Retina (tissue), 1 donor: ENCODE measurements at regions not wholly inside any gene's neighbourhood (a gene's known extent, or its start where the extent isn't known, plus 50 kb on each side); places are given as distances from the start of the nearest gene placed in this dataset.

Experiments used
- DNase-seq: peaks from one replicate; pipeline ENCODE4 v3.0.0-alpha.2; 2016

DNA sequence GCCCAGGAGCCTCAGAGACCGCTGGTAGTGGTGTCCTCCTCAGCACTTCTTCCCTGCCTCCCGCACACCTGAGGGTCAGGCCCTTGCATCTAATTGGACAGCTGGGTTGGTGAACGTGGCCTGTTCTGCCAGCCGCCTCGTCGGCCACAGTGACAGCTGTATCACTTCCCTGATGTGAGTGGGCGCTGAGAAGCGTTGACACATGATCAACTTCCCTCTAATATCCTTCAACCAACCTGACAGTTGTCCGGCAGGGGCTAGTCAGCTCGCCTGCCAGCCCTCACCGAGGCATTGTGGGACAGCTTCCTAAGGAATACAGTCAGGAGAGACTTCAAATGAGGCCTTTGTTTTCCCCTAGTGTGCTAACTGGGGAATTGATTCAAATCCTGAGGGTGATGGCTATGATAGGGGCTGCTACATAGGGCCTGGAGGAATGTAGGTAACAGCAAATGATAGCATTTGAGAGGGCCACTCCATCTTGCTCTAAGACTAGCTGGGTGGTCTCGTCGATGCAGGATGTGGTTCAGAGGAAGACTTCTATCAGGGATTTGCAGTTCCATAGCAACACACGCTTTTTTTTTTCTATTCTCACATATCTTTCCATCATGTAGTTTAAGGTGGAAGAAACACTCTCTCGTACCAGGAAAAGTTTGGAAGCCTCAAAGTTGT is 230.8 kb downstream of the TSHZ3 start:
- peak; percentile 64 for DNase-seq

GRCh38 chr19:31114585-31114984 is 234.7 kb downstream of the TSHZ3 start:
- no peak for DNase-seq

DNA sequence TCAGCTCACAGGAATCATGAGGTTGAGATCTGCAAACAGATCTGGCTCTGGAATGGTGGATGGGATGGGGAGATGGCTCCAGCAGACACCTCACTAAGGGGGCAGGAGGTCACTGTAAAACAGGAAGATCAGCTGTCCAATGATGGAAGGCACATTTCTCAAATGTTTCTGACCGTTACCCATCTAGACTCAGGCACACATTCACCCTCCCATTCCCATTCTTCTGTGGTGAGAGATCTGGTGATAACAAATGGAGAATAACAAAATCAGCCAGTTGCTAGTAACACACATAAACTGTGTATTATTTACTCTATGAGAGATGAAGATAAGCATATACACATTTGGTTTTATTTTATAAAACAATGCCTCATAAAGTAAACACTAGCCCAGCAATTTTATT is 235.9 kb downstream of the TSHZ3 start:
- no peak for DNase-seq

DNA sequence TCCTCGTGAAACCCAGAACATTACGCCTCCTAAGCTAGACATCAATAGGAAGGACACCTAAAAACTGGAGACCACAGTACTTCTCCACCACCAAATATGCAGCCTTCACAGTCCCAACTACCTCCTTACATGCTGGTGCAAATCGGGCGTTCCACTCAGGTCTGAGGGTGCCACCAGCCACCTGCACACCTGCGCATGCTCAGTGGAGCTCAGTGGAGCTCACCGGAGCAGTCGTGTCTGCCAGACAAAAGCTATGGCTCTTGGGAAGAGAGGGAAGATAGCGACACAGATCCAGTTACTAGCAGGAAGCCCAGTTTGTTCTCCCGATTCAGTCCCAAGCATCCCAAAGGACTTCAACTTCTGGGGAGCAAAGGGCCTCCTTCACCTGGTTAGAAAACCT is 237.1 kb downstream of the TSHZ3 start:
- no peak for DNase-seq

- DNase-seq: no peak
These were observed 237.5 kb downstream of the TSHZ3 start for GRCh38 chr19:31111741-31112140.

DNA sequence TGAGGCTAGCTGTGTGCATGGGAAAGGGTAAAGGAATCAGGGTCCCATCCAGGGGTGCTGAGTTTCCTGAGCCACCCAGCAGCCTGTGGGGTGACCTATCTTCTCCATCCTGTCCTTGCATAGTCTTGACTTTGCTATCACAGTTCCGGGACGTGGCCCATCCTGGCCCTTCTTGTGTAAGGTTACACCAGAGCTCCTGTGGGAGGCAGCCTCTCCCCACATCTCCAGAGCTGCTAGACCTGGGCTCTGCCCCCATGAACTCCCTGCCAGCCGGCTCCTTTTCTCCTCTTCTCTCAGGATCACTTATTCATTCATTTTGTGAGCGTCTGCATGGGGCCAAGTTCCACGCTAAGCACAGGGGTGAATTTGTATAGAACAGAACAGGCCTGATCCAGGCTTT is 238.9 kb downstream of the TSHZ3 start:
- no peak for DNase-seq

GRCh38 chr19:31109636-31110035 is 239.6 kb downstream of the TSHZ3 start:
- no peak for DNase-seq

DNA sequence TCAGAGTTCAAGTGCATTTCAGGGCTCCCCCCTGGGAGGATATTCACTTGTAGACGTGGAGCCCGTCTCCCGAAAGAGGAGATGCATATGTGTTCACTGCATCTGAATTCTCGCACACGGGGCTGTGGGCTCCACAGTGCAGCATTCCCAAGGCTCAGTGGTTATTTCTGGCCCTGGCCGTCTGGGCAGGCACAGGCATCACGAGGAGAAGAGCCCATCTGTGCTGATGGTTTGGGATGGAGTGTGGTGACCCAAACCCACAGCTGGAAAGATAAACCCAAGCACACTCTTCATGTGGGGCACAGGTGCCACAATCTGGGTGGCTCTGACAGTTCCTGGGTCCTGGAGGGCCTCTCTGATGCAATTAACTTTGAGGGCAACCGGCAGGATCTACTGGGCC is 242.1 kb downstream of the TSHZ3 start:
- no peak for DNase-seq

- DNase-seq: no peak
These were observed 243.5 kb downstream of the TSHZ3 start for GRCh38 chr19:31105761-31106160.

GRCh38 chr19:31104451-31104850 is 244.8 kb downstream of the TSHZ3 start:
- DNase-seq: no peak

DNA sequence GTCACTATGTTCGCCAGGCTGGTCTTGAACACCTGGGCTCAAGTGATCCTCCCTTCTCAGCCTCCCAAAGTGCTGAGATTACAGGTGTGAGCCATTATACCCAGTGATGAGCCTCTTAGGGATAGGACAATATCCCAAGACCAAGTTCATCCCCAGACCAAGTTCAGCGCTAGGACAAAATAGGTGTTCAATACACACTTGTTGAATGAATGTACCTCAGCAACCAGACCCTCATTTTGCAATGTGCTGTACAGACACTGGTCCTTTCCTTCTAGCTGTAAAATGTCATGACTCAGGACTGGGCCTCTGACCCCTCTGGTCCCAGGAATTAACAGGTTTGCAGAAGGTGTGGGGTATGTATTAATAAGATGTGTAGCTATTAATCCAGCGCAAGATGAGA is 246.0 kb downstream of the TSHZ3 start:
- DNase-seq: no peak

DNA sequence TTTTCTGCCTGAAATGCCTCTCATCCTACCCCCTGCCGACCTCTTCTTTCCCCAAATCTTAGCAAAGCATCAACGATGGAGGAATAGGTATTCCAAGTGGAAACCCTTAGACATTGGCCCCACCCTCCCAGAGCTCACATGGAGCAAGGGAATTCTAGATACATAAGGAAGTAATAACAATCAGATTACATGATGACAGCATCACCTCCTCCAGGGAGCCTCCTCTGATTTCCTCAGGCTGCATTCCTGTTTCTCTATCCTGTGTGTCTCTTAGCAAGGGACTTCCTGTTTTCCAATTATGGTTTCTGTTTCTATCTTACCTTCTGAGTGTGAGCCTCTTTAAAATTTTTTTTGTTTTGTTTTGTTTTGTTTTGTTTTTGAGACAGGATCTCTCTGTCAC is 246.6 kb downstream of the TSHZ3 start:
- no peak for DNase-seq

GRCh38 chr19:31100981-31101380 is 248.3 kb downstream of the TSHZ3 start:
- DNase-seq: no peak

- no peak for DNase-seq
These were observed 249.0 kb downstream of the TSHZ3 start for GRCh38 chr19:31100206-31100590.

GRCh38 chr19:31099515-31100205 is 249.6 kb downstream of the TSHZ3 start:
- no peak for DNase-seq

- no peak for DNase-seq
These were observed 250.4 kb downstream of the TSHZ3 start for GRCh38 chr19:31098836-31099235.

DNA sequence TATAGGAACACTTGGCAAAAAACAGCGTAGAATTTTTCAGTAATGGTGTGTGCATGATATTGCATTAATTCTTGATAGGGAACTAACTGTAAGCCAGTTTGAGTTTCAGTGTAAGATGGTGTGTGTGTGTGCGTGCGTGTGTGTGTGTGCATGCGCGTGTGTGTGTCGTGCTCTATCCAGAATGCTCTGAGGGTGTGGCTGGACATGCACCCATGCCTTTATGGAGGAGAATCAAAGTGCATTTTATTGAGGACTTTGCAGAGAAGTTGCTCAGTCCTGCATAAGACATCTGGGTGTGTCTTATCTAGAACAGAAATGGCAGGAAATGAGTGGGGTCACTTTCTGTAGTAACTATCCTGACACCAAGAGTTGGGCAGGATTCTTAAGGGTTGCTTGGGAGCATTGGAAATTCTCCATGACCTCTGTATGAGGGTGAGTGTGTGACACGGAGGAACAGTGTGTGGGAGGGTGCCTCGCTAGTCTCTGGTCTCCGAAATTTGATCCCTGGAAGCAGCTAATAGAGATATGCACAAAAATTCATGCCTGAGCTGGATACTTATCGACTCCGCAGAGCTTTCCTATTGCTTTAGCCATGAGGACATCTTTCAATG is 252.2 kb downstream of the TSHZ3 start:
- no peak for DNase-seq

DNA sequence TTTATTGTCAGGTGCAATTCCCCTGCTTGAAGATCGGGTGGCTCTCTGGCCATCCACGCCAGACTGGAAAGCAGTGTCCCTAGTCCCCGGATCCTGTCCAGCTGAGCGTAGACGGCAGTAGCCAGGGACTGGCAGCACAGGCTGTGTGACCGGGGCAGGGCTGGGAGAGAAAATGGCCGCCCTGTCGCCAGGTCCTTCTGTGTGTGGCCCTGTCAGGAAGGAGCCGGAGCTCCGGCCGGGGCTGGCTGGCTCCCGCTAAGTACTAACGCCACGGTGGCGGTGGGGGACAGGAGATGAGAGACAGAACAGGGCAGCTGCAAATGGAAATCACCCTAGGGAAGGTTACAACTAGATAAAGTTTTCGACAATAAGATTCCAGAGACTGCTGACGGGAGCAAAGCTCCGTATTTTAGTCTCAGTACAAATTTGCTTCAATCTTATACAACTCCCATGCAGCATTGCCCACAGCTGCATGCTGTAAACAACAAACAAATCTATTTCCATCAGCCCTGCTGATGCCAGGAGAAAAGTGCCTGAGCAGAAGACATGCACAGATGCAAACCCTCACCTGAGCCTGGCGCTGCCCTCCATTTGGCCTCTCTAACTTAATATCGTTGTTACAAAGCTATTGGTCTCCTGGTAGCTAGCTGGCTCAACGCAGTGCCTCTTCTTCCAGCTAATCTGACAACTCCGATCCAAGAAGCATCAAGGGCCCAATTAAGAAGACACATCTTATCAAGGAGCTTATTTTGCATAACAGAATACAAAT is 253.0 kb downstream of the TSHZ3 start:
- DNase-seq: no peak

DNA sequence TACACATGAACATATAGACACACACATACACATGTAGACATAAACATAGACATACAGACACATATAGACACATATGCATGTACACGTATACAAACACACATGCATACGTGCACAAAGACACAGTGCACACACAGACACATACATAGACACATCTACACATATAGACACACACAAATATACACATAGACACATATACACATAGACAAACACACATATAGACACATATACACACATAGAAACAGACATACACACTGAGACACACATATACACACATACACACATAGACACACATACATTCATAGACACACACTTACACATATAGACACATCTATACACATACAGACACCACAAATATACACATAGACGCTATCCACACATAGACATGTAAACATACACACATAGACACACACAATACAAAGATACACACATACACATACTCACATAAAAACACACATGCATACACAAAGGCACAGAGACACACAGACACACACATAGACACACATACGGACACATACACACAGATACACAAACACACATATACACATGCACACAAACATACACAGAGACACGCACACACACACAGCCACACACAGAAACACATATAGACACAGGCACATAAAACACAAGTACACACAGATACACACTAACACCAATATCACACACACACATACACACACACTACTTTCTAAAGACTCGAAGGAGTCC is 254.0 kb downstream of the TSHZ3 start:
- no peak for DNase-seq

DNA sequence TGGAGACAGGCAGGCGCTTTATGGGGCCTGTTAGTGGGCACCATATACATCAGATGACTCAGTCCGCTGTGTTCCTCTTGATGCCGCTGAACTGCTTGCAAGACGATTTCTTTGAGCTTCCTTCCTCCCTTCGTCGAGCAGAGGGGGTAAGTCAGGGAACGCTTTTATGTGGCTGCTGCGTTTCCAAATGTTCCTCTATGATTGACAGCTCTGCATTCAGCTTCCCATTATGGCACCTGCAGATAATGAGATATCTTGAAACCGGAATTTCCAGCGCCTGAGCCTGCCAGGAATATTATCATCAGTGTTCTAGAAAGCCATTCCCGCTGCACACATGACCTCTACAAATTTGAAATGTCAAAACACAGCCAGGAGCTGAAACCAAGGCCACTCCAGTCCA is 257.0 kb downstream of the TSHZ3 start:
- no peak for DNase-seq

- DNase-seq: no peak
These were observed 259.6 kb downstream of the TSHZ3 start for GRCh38 chr19:31089681-31090080.

- no peak for DNase-seq
These were observed 264.1 kb downstream of the TSHZ3 start for GRCh38 chr19:31085125-31085524.

DNA sequence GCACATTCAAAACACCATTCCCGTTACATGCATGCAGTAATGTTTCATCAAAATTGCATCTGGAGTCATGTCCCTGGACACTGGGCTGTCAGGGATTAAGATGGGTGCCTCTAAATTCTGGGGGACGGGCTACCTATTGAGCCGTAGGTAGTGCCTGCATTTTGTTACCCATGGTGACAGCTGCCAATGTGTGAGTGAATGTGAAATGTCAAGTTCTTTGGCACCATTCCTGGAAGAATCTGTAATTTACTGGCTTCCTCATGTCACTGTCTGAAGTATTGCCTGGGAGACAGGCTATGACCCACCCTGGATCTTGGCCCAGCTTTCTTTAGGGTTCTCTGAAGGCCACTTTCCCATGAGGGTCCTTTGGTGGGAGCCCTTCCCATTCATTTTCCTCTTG is 266.1 kb downstream of the TSHZ3 start:
- no peak for DNase-seq
